Trophoblast cell (in vitro differentiated cells and primary cell): ENCODE measurements at regions not wholly inside any gene's neighbourhood (a gene's known extent, or its start where the extent isn't known, plus 50 kb on each side); places are given as distances from the start of the nearest gene placed in this dataset.
"Not testable (repeated sequence)": the region's sequence is repeated elsewhere in the genome, so short reads cannot be mapped to it uniquely, and the experiment has no call there.

Experiments
- DNase-seq, 2 donors: peaks; one replicate each; pipeline ENCODE4 v3.0.0-alpha.2; 2016
- H2AFZ ChIP-seq: 2 replicates; pipeline ENCODE4 v1.6.1; 2013; ENCODE audit warnings: low read length, moderate library complexity, mild to moderate bottlenecking; ENCODE audit not compliant: insufficient read depth, poor library complexity
- H2AK5ac ChIP-seq: 2 replicates; pipeline ENCODE4 v1.6.1; 2013; ENCODE audit warnings: mild to moderate bottlenecking, low read length
- H2BK120ac ChIP-seq: 2 replicates; pipeline ENCODE4 v1.6.1; 2013; ENCODE audit warnings: low read length, mild to moderate bottlenecking, moderate library complexity; ENCODE audit not compliant: insufficient read depth, poor library complexity
- H2BK12ac ChIP-seq: 2 replicates; pipeline ENCODE4 v1.6.1; 2013; ENCODE audit warnings: mild to moderate bottlenecking, low read length, moderate library complexity
- H2BK5ac ChIP-seq: 2 replicates; pipeline ENCODE4 v1.6.1; 2013; ENCODE audit warnings: low read length, low read depth, moderate library complexity, mild to moderate bottlenecking; ENCODE audit not compliant: poor library complexity
- H3K14ac ChIP-seq: 2 replicates; pipeline ENCODE4 v1.6.1; 2013; ENCODE audit warnings: mild to moderate bottlenecking, low read length
- H3K18ac ChIP-seq: 2 replicates; pipeline ENCODE4 v1.6.1; 2013; ENCODE audit warnings: mild to moderate bottlenecking, low read length
- H3K23ac ChIP-seq: 2 replicates; pipeline ENCODE4 v1.6.1; 2013; ENCODE audit warnings: low read length
- H3K27ac ChIP-seq: 2 replicates; pipeline ENCODE4 v1.5.1; 2013; ENCODE audit warnings: low read depth, mild to moderate bottlenecking, inconsistent platforms, low read length, moderate library complexity
- H3K27me3 ChIP-seq: 2 replicates; pipeline ENCODE4 v1.6.1; 2013; ENCODE audit warnings: inconsistent platforms, mild to moderate bottlenecking, low read length, moderate library complexity; ENCODE audit not compliant: insufficient read depth
- H3K36me3 ChIP-seq, 2 experiments: 1 replicate in 1 of 2; 2 replicates in 1 of 2; pipeline ENCODE4 v1.6.1; 2013; ENCODE audit warnings: low read length in 2 of 2, mild to moderate bottlenecking in 2 of 2, moderate library complexity in 1 of 2; ENCODE audit not compliant: insufficient read depth in 2 of 2, control insufficient read depth in 1 of 2
- H3K4ac ChIP-seq: 2 replicates; pipeline ENCODE4 v1.6.1; 2013; ENCODE audit warnings: low read depth, mild to moderate bottlenecking, low read length, moderate library complexity
- H3K4me1 ChIP-seq, 2 experiments: 1 replicate in 1 of 2; 2 replicates in 1 of 2; pipeline ENCODE4 v1.6.1; 2013; ENCODE audit warnings: low read length in 2 of 2, mild to moderate bottlenecking in 2 of 2, moderate library complexity in 1 of 2; ENCODE audit not compliant: insufficient read depth in 2 of 2, control insufficient read depth in 1 of 2
- H3K4me2 ChIP-seq: 2 replicates; pipeline ENCODE4 v1.6.1; 2013; ENCODE audit warnings: inconsistent platforms, mild to moderate bottlenecking, low read length, moderate library complexity
- H3K4me3 ChIP-seq: 2 replicates; pipeline ENCODE4 v1.5.1; 2013; ENCODE audit warnings: mild to moderate bottlenecking, low read depth, low read length, inconsistent platforms
- H3K79me1 ChIP-seq: one replicate; pipeline ENCODE4 v1.6.1; 2013; ENCODE audit warnings: low read length
- H3K79me2 ChIP-seq: 2 replicates; pipeline ENCODE4 v1.6.1; 2013; ENCODE audit warnings: low read length, mild to moderate bottlenecking; ENCODE audit not compliant: control insufficient read depth, insufficient read depth, poor library complexity
- H3K9ac ChIP-seq: 2 replicates; pipeline ENCODE4 v1.6.1; 2013; ENCODE audit warnings: mild to moderate bottlenecking, low read length
- H3K9me3 ChIP-seq: 2 replicates; pipeline ENCODE4 v1.6.1; 2013; ENCODE audit warnings: low read depth, mild to moderate bottlenecking, control low read depth, inconsistent platforms, low read length; ENCODE audit not compliant: insufficient read depth
- H4K12ac ChIP-seq: 2 replicates; pipeline ENCODE4 v1.6.1; 2013; ENCODE audit warnings: low read depth, mild to moderate bottlenecking, low read length, moderate library complexity
- H4K8ac ChIP-seq: 2 replicates; pipeline ENCODE4 v1.6.1; 2013; ENCODE audit warnings: low read depth, mild to moderate bottlenecking, low read length, moderate library complexity
- H4K91ac ChIP-seq: one replicate; pipeline ENCODE4 v1.6.1; 2013; ENCODE audit warnings: low read depth, mild to moderate bottlenecking, low read length, moderate library complexity
- WGBS: extraction: QIAGEN DNeasy Blood & Tissue Kit; methylation state at CpG from one replicate; pipeline ENCODE4 v1.1.7; 2013; ENCODE audit warnings: missing lambda C conversion rate; ENCODE audit not compliant: insufficient read length, insufficient coverage; ENCODE audit errors: extremely low coverage; 5-methylcytosine and 5-hydroxymethylcytosine counted together

GRCh38 chr7:142562688-142563087 lies 186.6 kb upstream of the PRSS1 start:
- Histone ChIP-seq H3K79me2 (no peaks in the 10 kb centered on the region), H3K18ac (no peak overlapping the region), H2AFZ (no peak overlapping the region), H4K8ac (no peak overlapping the region), H2BK120ac (no peak overlapping the region), H3K4me1 (peaks cover under 1 to 1% of the 10 kb centered on the region in 2 experiments), H3K4me2 (no peak overlapping the region), H2AK5ac (no peak overlapping the region), H3K4ac (no peak overlapping the region), H4K12ac (no peak overlapping the region), H3K9ac (no peak overlapping the region), H3K23ac (no peak overlapping the region), H3K14ac (no peak overlapping the region), H3K79me1 (peaks cover 2% of the 10 kb centered on the region), H2BK5ac (no peak overlapping the region), H3K27ac (no peak overlapping the region), H2BK12ac (no peak overlapping the region), H3K36me3 (no peaks in the 10 kb centered on the region), H3K9me3 (no peaks in the 10 kb centered on the region), H3K27me3 (no peaks in the 10 kb centered on the region), H3K4me3 (no peak overlapping the region), H4K91ac (no peak overlapping the region)
- no CpG with 5 or more reads among the region's 1 CpG for WGBS
- DNase-seq = no peak

DNA sequence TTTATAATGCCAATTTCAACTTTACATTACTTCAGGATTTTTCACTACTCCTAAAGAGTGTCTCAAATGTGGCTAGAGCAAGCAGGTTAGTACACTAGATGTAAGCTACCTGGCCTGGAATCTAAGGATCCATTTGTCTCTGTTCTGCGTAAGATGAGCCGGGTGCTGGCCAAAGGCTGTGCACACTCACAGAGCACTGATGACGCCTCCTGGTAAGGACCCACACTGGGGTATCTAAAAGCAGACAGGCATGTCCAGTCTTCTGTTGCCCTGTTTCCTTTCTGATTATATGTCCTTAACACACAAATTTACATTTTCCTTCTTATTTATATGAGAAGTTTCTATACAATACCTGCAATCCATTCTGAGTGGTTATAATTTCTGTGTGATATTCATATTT lies 187.9 kb upstream of the PRSS1 start:
- H3K79me1 ChIP-seq, H2AFZ ChIP-seq, H3K4ac ChIP-seq, H2BK120ac ChIP-seq, H3K18ac ChIP-seq, H2BK5ac ChIP-seq, H3K14ac ChIP-seq, H3K4me3 ChIP-seq, H3K4me1 ChIP-seq, H2AK5ac ChIP-seq, H3K27me3 ChIP-seq, H3K36me3 ChIP-seq, H3K23ac ChIP-seq, H4K8ac ChIP-seq, H4K91ac ChIP-seq, H3K9ac ChIP-seq, H3K9me3 ChIP-seq, H3K4me2 ChIP-seq, DNase-seq, H2BK12ac ChIP-seq, H3K79me2 ChIP-seq, H3K27ac ChIP-seq, H4K12ac ChIP-seq: not testable (repeated sequence)
- WGBS = no CpG with 5 or more reads among the region's 3 CpGs

DNA sequence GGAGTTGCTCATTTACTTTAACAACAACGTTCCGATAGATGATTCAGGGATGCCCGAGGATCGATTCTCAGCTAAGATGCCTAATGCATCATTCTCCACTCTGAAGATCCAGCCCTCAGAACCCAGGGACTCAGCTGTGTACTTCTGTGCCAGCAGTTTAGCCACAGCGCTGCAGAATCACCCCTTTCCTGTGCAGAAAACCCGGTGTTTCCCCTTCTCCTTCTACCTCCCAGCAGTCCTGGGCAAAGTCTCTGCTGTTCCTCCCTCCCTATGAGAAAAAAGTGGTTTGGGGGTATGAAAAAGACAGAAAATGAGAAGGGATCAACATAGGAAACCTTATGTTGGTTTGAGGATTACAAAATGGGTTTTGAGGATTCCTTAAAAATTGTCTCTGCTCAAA lies 188.5 kb upstream of the PRSS1 start:
- no CpG with 5 or more reads among the region's 6 CpGs for WGBS
- H4K12ac ChIP-seq, H3K4me1 ChIP-seq, H3K14ac ChIP-seq, H3K79me1 ChIP-seq, H3K4me3 ChIP-seq, H2BK120ac ChIP-seq, DNase-seq, H2AFZ ChIP-seq, H2AK5ac ChIP-seq, H3K27me3 ChIP-seq, H3K9ac ChIP-seq, H2BK12ac ChIP-seq, H3K4ac ChIP-seq, H4K91ac ChIP-seq, H3K27ac ChIP-seq, H3K9me3 ChIP-seq, H3K79me2 ChIP-seq, H4K8ac ChIP-seq, H3K4me2 ChIP-seq, H2BK5ac ChIP-seq, H3K36me3 ChIP-seq, H3K23ac ChIP-seq, H3K18ac ChIP-seq: not testable (repeated sequence)

DNA sequence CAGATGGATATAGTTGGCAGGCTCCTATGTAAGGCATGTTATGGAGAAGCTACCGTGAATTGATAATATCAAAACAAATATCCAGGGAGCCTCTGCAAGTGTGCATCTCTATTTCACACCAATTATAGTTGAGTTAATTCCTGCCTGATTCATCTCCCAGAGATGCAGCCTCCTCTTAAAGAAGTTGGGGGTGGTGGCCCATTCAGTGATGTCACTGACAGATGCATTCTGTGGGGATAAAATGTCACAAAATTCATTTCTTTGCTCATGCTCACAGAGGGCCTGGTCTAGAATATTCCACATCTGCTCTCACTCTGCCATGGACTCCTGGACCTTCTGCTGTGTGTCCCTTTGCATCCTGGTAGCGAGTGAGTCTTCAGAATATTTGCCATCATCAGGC lies 189.1 kb upstream of the PRSS1 start:
- no peak overlapping the region for H2BK12ac ChIP-seq
- DNase-seq = no peak
- no peak overlapping the region for H3K4me2 ChIP-seq
- H3K36me3 ChIP-seq = no peaks in the 10 kb centered on the region
- H4K91ac ChIP-seq = no peak overlapping the region
- H3K9ac ChIP-seq = no peak overlapping the region
- H2BK120ac ChIP-seq = no peak overlapping the region
- no peaks in the 10 kb centered on the region for H3K9me3 ChIP-seq
- no peak overlapping the region for H3K14ac ChIP-seq
- H2BK5ac ChIP-seq = no peak overlapping the region
- H3K27me3 ChIP-seq = no peaks in the 10 kb centered on the region
- no peak overlapping the region for H4K8ac ChIP-seq
- H4K12ac ChIP-seq = no peak overlapping the region
- WGBS = no CpG with 5 or more reads among the region's 2 CpGs
- H3K4me1 ChIP-seq = peaks cover 2 to 3% of the 10 kb centered on the region in 2 experiments
- no peak overlapping the region for H2AFZ ChIP-seq
- no peak overlapping the region for H3K27ac ChIP-seq
- no peak overlapping the region for H3K4me3 ChIP-seq
- peaks cover 2% of the 10 kb centered on the region for H3K79me1 ChIP-seq
- no peak overlapping the region for H2AK5ac ChIP-seq
- no peak overlapping the region for H3K4ac ChIP-seq
- H3K79me2 ChIP-seq = no peaks in the 10 kb centered on the region
- H3K23ac ChIP-seq = no peak overlapping the region
- H3K18ac ChIP-seq = no peak overlapping the region
